ENCODE measurements at regions not wholly inside any gene's neighbourhood (a gene's known extent, or its start where the extent isn't known, plus 50 kb on each side); places are given as distances from the start of the nearest gene placed in this dataset.

DNA sequence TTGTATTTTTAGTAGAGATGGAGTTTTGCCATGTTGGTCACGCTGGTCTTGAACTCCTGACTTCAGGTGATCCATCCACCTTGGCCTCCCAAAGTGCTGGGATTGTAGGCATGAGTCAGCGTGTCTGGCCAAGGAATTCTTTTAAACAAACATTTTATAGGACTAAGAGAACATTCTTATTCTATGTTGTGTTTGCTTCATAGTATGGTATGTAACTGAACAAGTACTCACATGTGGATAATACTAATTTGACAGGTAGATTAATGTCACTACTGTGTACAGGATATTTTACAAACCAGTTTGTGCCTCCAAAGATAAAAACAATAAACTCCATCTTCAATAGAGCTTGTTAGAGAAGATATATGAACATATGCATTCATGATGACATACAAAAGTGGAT is 1353.4 kb downstream of the PCDH7 start:
- H3K9ac ChIP-seq (ENCODE audit: low read depth, low read length): no peak overlapping the region
- H3K36me3 ChIP-seq (ENCODE audit: insufficient read depth, low read length): no peaks in the 10 kb centered on the region
- no peaks in the 10 kb centered on the region for H3K4me1 ChIP-seq (ENCODE audit: insufficient read depth, low read length)
- H3K9me3 ChIP-seq (ENCODE audit: control insufficient read depth, insufficient read depth, low read length): no peaks in the 10 kb centered on the region

DNA sequence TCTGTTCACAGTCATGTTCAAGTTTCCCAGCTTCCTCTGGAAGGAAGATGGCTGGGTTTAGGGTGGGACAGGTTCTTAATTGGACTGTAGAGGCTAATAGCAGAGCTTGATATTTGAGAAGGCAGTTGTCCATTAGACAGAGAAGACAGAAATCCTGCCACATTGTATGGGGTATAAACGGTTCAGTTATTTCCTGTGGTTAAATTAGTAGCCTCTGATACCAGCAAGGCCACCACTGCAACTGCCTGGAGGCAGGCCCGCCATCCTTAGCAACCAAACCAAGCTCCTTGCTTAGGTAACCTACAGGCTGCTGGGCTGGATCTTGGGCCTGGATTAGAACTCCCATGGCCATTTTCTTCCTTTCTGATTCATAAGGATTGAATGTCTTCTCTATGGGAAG is 1367.0 kb downstream of the PCDH7 start:
- Histone ChIP-seq H3K4me1 (ENCODE audit: insufficient read depth, low read length) (no peaks in the 10 kb centered on the region), H3K9me3 (ENCODE audit: control insufficient read depth, insufficient read depth, low read length) (no peaks in the 10 kb centered on the region), H3K9ac (ENCODE audit: low read depth, low read length) (no peak overlapping the region), H3K36me3 (ENCODE audit: insufficient read depth, low read length) (no peaks in the 10 kb centered on the region; the same call in 1 of the 2 replicates)

DNA sequence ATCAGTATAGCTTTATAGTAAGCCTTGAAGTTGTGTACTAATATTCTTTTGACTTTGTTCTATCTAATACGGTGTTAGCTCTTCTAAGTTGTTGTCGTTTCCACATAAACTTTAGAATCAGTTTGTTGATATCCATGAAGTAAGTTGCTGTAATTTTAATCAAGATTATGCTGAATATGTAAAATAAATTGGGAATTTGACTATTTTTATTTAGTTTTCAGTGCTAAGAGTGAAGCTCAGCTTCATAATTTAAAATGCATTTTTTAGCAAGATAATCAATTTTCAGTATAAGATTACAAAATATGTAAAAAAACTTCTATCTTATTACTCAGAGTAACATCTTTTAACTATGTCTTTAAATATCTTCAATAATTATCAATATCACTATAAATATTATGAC is 1374.8 kb downstream of the PCDH7 start:
- Histone ChIP-seq H3K9me3 (ENCODE audit: control insufficient read depth, insufficient read depth, low read length) (no peaks in the 10 kb centered on the region), H3K4me1 (ENCODE audit: insufficient read depth, low read length) (no peaks in the 10 kb centered on the region), H3K9ac (ENCODE audit: low read depth, low read length) (no peak overlapping the region), H3K36me3 (ENCODE audit: insufficient read depth, low read length) (no peaks in the 10 kb centered on the region)

DNA sequence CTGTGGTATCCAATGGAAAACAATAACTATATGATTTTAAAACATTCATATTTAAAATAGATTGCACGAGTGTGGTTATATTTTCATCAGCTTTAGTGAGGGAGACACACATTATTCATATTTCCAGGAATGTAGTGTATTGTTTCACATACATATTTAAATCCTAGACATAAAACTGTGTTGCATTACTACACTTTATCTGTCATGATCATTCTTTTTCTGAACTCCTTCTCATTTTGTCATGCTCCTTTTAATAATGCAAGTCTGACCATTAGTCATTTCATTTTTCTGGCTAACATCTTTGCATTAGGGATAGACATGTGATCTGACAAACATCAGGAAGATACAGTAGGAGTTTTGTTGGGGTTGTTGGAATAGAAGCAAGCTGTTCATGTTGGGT is 1382.7 kb downstream of the PCDH7 start:
- Histone ChIP-seq H3K9me3 (ENCODE audit: control insufficient read depth, insufficient read depth, low read length) (no peaks in the 10 kb centered on the region), H3K9ac (ENCODE audit: low read depth, low read length) (no peak overlapping the region), H3K36me3 (ENCODE audit: insufficient read depth, low read length) (no peaks in the 10 kb centered on the region), H3K4me1 (ENCODE audit: insufficient read depth, low read length) (0 out of 2 replicates have a peak, but pooled peaks cover 3% of the 10 kb centered on the region)

DNA sequence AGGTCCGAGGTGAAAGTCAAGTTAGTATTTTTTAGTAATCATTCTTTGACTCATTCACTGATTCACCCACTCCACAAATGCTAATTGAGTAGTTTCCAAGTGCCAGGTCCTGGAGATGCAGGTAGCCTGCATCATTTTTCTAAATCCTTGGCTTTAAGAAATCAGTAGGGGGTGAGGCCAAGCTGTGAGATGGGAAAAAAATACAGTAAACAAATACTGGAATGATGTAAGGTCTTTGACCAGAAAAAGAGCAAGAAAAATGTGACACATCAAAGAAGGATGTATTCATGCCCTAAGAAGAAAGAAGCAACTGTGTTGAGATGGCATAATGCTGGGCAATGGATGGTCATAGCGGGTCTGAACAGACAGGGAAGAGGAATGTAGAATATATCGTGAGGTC is 1386.6 kb downstream of the PCDH7 start:
- Histone ChIP-seq H3K4me1 (ENCODE audit: insufficient read depth, low read length) (0 out of 2 replicates have a peak, but pooled peaks cover 3% of the 10 kb centered on the region), H3K36me3 (ENCODE audit: insufficient read depth, low read length) (no peaks in the 10 kb centered on the region), H3K9me3 (ENCODE audit: control insufficient read depth, insufficient read depth, low read length) (no peaks in the 10 kb centered on the region), H3K9ac (ENCODE audit: low read depth, low read length) (no peak overlapping the region)

DNA sequence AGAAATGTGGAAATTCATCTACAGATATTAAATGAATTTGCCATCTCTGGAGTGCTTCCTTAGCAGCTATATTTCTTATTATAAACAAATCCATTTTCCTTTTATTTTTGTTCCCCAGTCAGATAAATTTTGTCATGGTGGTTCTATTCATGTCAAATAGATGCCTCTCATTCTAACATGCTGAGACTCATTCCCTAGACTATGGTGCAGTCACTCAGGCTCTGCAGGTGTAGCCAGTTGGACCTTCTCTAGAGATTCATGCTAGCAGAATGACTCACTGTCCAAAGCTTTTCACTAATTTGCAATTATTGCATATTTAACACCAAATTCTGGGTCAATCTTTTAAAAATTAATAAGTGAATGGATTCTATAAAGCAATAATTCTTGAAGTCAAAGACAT is 1392.7 kb downstream of the PCDH7 start:
- Histone ChIP-seq H3K9me3 (ENCODE audit: control insufficient read depth, insufficient read depth, low read length) (no peaks in the 10 kb centered on the region), H3K9ac (ENCODE audit: low read depth, low read length) (no peak overlapping the region), H3K4me1 (ENCODE audit: insufficient read depth, low read length) (no peaks in the 10 kb centered on the region), H3K36me3 (ENCODE audit: insufficient read depth, low read length) (no peaks in the 10 kb centered on the region)

DNA sequence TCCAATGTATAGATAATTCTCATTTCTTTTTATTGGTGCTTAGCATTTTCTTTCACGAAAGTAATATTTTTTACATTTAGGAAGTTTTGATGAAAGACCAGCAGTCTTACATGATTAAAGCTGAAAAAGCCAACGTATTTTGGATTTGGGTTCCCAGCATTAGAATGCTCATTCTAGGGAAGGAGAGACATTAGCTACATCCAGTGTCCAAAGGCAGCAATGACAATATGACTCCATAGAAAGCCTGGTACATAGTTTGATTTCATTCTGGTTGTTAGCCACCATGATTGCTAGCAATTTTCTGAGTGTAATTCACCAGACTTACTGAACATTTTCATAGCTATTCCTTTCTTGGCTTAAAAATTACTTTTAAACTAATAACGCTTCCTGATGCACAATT is 1397.5 kb downstream of the PCDH7 start:
- no peaks in the 10 kb centered on the region for H3K9me3 ChIP-seq (ENCODE audit: control insufficient read depth, insufficient read depth, low read length)
- no peaks in the 10 kb centered on the region for H3K4me1 ChIP-seq (ENCODE audit: insufficient read depth, low read length)
- no peaks in the 10 kb centered on the region for H3K36me3 ChIP-seq (ENCODE audit: insufficient read depth, low read length)
- H3K9ac ChIP-seq (ENCODE audit: low read depth, low read length): no peak overlapping the region

DNA sequence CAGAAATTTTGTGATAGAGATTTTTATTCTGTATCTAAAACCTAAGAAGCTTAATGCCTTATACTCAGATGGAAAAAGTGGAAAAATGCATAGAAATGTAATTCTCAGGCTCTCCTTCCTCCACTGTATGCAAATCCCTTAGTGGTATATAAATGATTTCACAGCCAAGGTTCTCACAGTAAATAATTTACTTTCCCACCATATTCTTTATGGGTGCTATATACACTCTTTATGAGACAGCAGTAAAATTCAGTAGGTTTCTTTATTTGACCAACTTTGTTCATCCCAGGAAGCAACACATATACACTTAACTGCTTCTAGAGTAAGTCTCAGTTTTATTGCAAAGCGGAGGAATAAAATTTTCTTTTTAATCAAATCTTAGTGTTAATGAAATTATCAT is 1399.7 kb downstream of the PCDH7 start:
- Histone ChIP-seq H3K9ac (ENCODE audit: low read depth, low read length) (no peak overlapping the region), H3K4me1 (ENCODE audit: insufficient read depth, low read length) (no peaks in the 10 kb centered on the region), H3K36me3 (ENCODE audit: insufficient read depth, low read length) (no peaks in the 10 kb centered on the region), H3K9me3 (ENCODE audit: control insufficient read depth, insufficient read depth, low read length) (no peaks in the 10 kb centered on the region)

DNA sequence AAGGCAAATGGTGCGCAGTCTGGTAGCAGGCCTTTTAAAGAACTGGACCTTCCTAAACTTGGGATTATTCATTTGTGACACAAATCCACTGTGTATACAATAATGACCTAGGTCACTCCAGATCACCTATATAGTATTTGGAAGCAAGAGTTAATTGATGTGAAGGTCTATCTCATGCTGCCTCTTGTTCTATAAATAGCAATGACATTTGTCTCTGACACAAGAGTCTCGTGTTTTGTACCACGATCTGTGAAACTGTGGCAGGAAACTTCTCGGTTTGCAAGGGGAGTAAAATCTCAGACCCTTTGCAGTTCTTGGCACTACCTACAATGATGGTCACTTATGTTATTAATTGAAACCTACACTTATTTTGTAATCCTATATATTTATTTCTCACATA is 1408.4 kb downstream of the PCDH7 start:
- H3K4me1 ChIP-seq (ENCODE audit: insufficient read depth, low read length): no peaks in the 10 kb centered on the region
- H3K9ac ChIP-seq (ENCODE audit: low read depth, low read length): no peak overlapping the region
- H3K9me3 ChIP-seq (ENCODE audit: control insufficient read depth, insufficient read depth, low read length): no peaks in the 10 kb centered on the region
- H3K36me3 ChIP-seq (ENCODE audit: insufficient read depth, low read length): no peaks in the 10 kb centered on the region

DNA sequence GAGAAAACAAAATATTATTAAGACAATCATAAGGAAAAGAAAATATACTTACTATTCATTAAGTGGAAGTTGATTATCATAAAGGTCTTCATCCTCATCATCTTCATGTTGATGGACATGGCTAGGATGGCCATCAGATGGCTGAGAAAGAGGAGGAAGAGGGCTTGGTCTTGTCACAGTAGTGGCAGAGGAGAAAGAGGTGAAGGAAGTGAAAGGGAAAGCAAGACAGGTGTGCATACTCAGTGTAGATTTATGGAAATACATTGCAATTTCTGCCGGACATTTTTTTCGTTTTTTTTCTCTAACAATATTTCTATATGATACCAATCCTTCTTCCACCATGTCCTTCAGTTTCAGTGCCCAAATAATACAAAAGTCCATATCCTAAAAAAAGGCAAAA is 1409.8 kb downstream of the PCDH7 start:
- H3K9me3 ChIP-seq (ENCODE audit: control insufficient read depth, insufficient read depth, low read length): no peaks in the 10 kb centered on the region
- H3K36me3 ChIP-seq (ENCODE audit: insufficient read depth, low read length): no peaks in the 10 kb centered on the region
- no peaks in the 10 kb centered on the region for H3K4me1 ChIP-seq (ENCODE audit: insufficient read depth, low read length)
- no peak overlapping the region for H3K9ac ChIP-seq (ENCODE audit: low read depth, low read length)

DNA sequence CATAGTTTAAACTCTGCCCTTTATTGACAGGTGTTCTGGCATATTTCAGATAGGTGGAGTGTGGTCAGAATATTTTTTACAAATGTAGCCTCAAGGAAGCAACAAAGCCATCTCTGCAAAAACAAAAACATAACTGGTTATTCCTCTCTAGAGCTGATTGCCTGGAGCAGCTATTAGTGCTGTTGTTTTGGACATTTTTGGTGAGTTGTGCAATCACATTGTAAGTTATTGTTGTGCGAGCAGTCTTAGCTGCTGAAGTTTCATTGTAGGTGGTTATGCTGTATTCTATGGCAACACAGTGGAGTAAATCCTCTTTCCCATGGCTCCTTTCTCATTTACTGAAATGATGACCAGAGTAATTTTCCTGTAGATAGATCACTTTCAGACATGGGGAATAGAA is 1413.0 kb downstream of the PCDH7 start:
- Histone ChIP-seq H3K4me1 (ENCODE audit: insufficient read depth, low read length) (no peaks in the 10 kb centered on the region), H3K36me3 (ENCODE audit: insufficient read depth, low read length) (no peaks in the 10 kb centered on the region), H3K9me3 (ENCODE audit: control insufficient read depth, insufficient read depth, low read length) (no peaks in the 10 kb centered on the region), H3K9ac (ENCODE audit: low read depth, low read length) (no peak overlapping the region)

DNA sequence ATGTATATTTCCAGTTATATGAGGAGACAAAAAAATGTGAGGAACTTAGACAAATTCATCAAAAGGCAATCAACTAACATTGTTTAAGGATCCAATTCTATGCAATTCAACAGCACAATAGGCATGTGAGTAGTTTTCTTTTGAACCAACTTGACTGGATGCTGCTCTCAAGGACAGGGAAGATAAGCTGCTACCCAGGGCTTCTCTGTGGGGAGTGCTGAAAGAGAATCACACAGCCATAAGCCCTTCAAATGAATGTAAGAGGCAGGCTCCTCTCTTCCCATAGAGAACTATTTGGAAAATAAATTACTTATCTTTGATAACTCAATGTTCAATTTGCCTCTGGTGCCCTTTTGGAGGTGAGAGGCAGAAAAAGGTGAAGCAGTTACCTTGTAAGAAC is 1413.6 kb downstream of the PCDH7 start:
- Histone ChIP-seq H3K4me1 (ENCODE audit: insufficient read depth, low read length) (no peaks in the 10 kb centered on the region), H3K9ac (ENCODE audit: low read depth, low read length) (no peak overlapping the region), H3K9me3 (ENCODE audit: control insufficient read depth, insufficient read depth, low read length) (no peaks in the 10 kb centered on the region), H3K36me3 (ENCODE audit: insufficient read depth, low read length) (no peaks in the 10 kb centered on the region)

DNA sequence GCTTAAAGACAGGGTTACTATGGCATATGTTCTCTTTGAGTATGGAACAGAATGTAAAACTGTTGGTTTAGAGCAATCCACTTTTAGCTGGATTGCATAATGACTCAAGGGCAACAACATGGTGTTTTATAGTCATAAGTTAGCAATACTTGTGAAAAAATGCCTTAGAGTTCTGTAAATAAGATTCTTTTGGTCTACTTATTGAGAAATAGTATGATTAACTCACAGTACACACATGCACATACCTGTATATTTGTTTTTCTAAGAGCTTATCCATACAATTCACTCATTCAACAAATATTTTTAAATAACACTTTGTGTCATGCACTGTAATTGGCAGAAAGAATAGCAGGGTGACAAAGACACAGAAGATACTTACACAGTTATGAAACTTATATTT is 1415.5 kb downstream of the PCDH7 start:
- Histone ChIP-seq H3K9ac (ENCODE audit: low read depth, low read length) (no peak overlapping the region), H3K9me3 (ENCODE audit: control insufficient read depth, insufficient read depth, low read length) (no peaks in the 10 kb centered on the region)

DNA sequence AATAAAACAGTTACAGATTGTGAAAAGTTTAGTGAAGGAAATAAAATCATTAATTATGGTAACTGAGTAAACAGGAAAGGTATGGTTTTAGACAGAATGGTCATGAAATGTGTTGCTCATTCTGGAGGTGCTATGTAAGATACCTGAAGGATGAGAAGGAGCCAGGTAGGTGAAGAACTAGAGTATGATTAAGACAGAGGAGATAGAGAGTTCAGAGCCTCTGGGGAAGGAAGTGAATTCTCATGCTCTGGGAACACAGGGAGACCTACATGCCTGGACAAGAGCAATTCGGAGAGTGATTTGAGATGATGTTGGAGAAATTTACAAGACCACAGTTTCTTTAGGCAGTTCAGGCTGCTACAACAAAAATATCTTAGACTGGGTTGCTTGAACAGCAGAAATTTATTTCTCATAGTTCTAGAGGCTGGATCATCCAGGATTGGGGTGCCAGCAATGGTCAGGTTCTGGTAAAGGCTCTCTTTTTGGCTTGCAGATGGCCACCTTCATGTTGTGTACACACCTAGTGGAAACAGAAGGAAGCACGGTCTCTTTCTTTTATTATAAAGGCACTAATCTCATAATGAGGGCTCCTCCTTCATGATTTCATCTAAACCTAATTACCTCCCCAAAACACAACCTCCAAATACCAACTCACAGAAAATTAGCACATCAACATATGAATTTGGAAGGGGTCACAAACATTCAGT is 1416.1 kb downstream of the PCDH7 start:
- H3K9me3 ChIP-seq (ENCODE audit: control insufficient read depth, insufficient read depth, low read length): no peaks in the 10 kb centered on the region
- peaks cover 11% of the 10 kb centered on the region; the same call in 1 of the 2 replicates for H3K4me1 ChIP-seq (ENCODE audit: insufficient read depth, low read length)
- H3K36me3 ChIP-seq (ENCODE audit: insufficient read depth, low read length): no peaks in the 10 kb centered on the region
- H3K9ac ChIP-seq (ENCODE audit: low read depth, low read length): no peak overlapping the region

More for the DNA sequence above, 1415.5 kb downstream of the PCDH7 start:
- H3K36me3 ChIP-seq (ENCODE audit: insufficient read depth, low read length): no peaks in the 10 kb centered on the region
- peaks cover 7% of the 10 kb centered on the region; the same call in 1 of the 2 replicates for H3K4me1 ChIP-seq (ENCODE audit: insufficient read depth, low read length)

DNA sequence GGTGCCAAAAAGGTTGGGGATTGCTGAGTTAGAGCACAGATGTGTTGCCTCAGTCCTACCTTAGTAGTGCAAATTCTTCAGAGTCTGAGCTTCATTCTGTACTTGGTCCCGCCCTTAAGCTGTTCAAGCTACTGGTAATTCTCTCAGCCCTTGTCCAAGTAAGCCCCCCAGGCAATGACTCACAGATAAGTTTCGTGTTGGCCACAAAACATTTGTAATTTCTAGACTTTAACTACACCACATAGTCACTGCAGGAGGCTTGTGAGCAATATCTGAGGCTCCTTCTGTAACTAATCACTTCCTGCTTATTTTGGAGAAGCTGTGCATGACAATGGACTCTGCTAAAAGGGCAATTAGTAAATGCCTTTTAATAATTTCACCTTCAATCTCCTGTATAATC is 1420.5 kb downstream of the PCDH7 start:
- peaks cover 11% of the 10 kb centered on the region; the same call in 1 of the 2 replicates for H3K4me1 ChIP-seq (ENCODE audit: insufficient read depth, low read length)
- no peak overlapping the region for H3K9ac ChIP-seq (ENCODE audit: low read depth, low read length)
- no peaks in the 10 kb centered on the region for H3K9me3 ChIP-seq (ENCODE audit: control insufficient read depth, insufficient read depth, low read length)
- H3K36me3 ChIP-seq (ENCODE audit: insufficient read depth, low read length): no peaks in the 10 kb centered on the region

Measured in ES-I3 (cell line).